ENCODE measurements at regions not wholly inside any gene's neighbourhood (a gene's known extent, or its start where the extent isn't known, plus 50 kb on each side); places are given as distances from the start of the nearest gene placed in this dataset.

DNA sequence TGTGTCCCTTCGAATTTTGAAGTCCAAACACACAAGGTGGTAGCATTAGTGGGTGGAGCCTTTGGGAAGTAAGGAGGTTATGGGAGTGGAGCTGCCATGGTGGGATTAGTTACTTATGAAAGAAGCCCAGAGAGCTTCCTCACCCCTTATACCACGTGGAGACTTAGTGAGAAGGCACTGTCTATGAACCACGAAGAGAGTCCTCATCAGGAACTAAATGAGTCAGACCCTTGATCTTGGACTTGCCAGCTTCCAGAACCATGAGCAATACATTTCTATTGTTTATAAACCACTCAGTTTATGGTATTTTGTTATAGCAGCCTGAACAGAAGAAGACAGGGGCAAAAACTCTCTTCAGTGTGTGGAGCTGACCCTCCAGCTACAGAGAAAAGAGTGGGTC is 259.3 kb upstream of the AJAP1 start:
- TF ChIP-seq EP300 (IDR thresholded peaks at IDR 0.05; ENCODE audit: borderline replicate concordance) (no peak), RAD21 (IDR thresholded peaks at IDR 0.05; ENCODE audit: low read depth) (no peak), YY1 (IDR thresholded peaks at IDR 0.05; ENCODE audit: low read depth) (no peak), FOXM1 (IDR thresholded peaks at IDR 0.05; ENCODE audit: borderline replicate concordance, low read depth) (no peak), TEAD4 (IDR thresholded peaks at IDR 0.05) (no peak)

- no peak for TF ChIP-seq EGR1 (IDR thresholded peaks at IDR 0.05)
- TF ChIP-seq YY1 (IDR thresholded peaks at IDR 0.05; ENCODE audit: low read depth) = no peak
- no peak for TF ChIP-seq ZBTB7A (IDR thresholded peaks at IDR 0.05; ENCODE audit: low read depth)
- TF ChIP-seq, protein P1, sequence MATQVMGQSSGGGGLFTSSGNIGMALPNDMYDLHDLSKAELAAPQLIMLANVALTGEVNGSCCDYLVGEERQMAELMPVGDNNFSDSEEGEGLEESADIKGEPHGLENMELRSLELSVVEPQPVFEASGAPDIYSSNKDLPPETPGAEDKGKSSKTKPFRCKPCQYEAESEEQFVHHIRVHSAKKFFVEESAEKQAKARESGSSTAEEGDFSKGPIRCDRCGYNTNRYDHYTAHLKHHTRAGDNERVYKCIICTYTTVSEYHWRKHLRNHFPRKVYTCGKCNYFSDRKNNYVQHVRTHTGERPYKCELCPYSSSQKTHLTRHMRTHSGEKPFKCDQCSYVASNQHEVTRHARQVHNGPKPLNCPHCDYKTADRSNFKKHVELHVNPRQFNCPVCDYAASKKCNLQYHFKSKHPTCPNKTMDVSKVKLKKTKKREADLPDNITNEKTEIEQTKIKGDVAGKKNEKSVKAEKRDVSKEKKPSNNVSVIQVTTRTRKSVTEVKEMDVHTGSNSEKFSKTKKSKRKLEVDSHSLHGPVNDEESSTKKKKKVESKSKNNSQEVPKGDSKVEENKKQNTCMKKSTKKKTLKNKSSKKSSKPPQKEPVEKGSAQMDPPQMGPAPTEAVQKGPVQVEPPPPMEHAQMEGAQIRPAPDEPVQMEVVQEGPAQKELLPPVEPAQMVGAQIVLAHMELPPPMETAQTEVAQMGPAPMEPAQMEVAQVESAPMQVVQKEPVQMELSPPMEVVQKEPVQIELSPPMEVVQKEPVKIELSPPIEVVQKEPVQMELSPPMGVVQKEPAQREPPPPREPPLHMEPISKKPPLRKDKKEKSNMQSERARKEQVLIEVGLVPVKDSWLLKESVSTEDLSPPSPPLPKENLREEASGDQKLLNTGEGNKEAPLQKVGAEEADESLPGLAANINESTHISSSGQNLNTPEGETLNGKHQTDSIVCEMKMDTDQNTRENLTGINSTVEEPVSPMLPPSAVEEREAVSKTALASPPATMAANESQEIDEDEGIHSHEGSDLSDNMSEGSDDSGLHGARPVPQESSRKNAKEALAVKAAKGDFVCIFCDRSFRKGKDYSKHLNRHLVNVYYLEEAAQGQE (IDR thresholded peaks at IDR 0.05; ENCODE audit: low read depth) = no peak
- TF ChIP-seq CREB1 (IDR thresholded peaks at IDR 0.05; ENCODE audit: low read depth) = no peak
- TF ChIP-seq TCF12 (IDR thresholded peaks at IDR 0.05; ENCODE audit: low read depth) = no peak
- TF ChIP-seq TAF1 (IDR thresholded peaks at IDR 0.05; ENCODE audit: low read depth) = no peak
- TF ChIP-seq FOXM1 (IDR thresholded peaks at IDR 0.05; ENCODE audit: borderline replicate concordance, low read depth) = no peak
- TF ChIP-seq USF1 (IDR thresholded peaks at IDR 0.05) = no peak
- no peak for TF ChIP-seq MAX (IDR thresholded peaks at IDR 0.05)
- no peak for TF ChIP-seq EP300 (IDR thresholded peaks at IDR 0.05; ENCODE audit: borderline replicate concordance)
- no peak for TF ChIP-seq CEBPB (IDR thresholded peaks at IDR 0.05)
- no peak for TF ChIP-seq NFIC (IDR thresholded peaks at IDR 0.05)
- no peak for TF ChIP-seq RAD21 (IDR thresholded peaks at IDR 0.05; ENCODE audit: low read depth)
- no peak for TF ChIP-seq TEAD4 (IDR thresholded peaks at IDR 0.05)
Measured at GRCh38 chr1:4395676-4396075, 258.7 kb upstream of the AJAP1 start.

DNA sequence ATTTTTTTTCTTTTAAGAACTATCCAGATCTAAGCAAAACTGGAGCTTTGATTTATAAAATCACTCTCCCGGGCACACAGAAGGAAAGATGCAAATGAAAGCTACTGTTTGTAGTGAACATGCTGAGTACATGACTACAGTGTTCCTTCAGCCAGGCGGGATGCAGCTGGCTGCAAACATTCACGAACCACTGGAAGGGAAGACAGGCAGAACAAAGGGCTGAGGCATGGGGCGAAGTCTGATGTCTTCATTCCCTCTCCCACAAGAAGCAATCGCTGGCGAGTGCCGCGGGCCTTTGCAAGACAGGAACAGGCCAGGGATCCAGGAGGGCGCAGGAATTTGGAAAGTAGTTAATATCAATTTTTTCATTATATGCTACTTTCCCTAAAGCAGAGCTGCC is 257.9 kb upstream of the AJAP1 start:
- TF ChIP-seq EP300 (IDR thresholded peaks at IDR 0.05; ENCODE audit: borderline replicate concordance) (no peak), FOXM1 (IDR thresholded peaks at IDR 0.05; ENCODE audit: borderline replicate concordance, low read depth) (no peak), RAD21 (IDR thresholded peaks at IDR 0.05; ENCODE audit: low read depth) (no peak), USF1 (IDR thresholded peaks at IDR 0.05) (no peak), YY1 (IDR thresholded peaks at IDR 0.05; ENCODE audit: low read depth) (no peak), TCF12 (IDR thresholded peaks at IDR 0.05; ENCODE audit: low read depth) (no peak), NFIC (IDR thresholded peaks at IDR 0.05) (no peak), MAX (IDR thresholded peaks at IDR 0.05) (no peak), CEBPB (IDR thresholded peaks at IDR 0.05) (no peak), ZBTB7A (IDR thresholded peaks at IDR 0.05; ENCODE audit: low read depth) (no peak), EGR1 (IDR thresholded peaks at IDR 0.05) (no peak), TAF1 (IDR thresholded peaks at IDR 0.05; ENCODE audit: low read depth) (no peak), TEAD4 (IDR thresholded peaks at IDR 0.05) (no peak)
- TF ChIP-seq, protein P1 (IDR thresholded peaks at IDR 0.05; ENCODE audit: low read depth) = no peak

DNA sequence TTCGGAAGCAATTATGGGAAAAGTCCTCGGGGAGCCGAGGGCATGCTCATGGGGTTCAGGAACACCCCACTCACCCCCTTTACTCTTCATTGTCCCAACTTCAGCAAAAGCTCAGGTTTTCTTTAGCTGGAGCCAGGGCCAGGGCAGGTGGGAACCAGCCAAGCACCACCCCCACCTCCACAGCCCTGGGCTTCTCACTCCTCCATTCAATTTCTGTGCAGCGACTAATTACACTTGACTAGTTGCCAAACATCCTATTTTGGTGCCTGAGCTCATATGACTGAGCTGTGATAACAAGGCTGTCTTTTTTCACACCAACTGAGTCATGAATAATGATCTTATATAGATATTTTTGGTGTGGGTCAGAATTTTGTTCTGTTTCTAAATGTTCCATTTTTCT is 257.2 kb upstream of the AJAP1 start:
- TF ChIP-seq EP300 (IDR thresholded peaks at IDR 0.05; ENCODE audit: borderline replicate concordance) = no peak
- TF ChIP-seq CREB1 (IDR thresholded peaks at IDR 0.05; ENCODE audit: low read depth) = no peak
- no peak for TF ChIP-seq TAF1 (IDR thresholded peaks at IDR 0.05; ENCODE audit: low read depth)

GRCh38 chr1:4402032-4402431 is 252.4 kb upstream of the AJAP1 start:
- TF ChIP-seq FOXM1 (IDR thresholded peaks at IDR 0.05; ENCODE audit: borderline replicate concordance, low read depth) (no peak), NFIC (IDR thresholded peaks at IDR 0.05) (no peak), RAD21 (IDR thresholded peaks at IDR 0.05; ENCODE audit: low read depth) (no peak), EGR1 (IDR thresholded peaks at IDR 0.05) (no peak), TEAD4 (IDR thresholded peaks at IDR 0.05) (no peak), TAF1 (IDR thresholded peaks at IDR 0.05; ENCODE audit: low read depth) (no peak), YY1 (IDR thresholded peaks at IDR 0.05; ENCODE audit: low read depth) (no peak), CREB1 (IDR thresholded peaks at IDR 0.05; ENCODE audit: low read depth) (no peak), USF1 (IDR thresholded peaks at IDR 0.05) (no peak), CEBPB (IDR thresholded peaks at IDR 0.05) (no peak), MAX (IDR thresholded peaks at IDR 0.05) (no peak), TCF12 (IDR thresholded peaks at IDR 0.05; ENCODE audit: low read depth) (no peak), EP300 (IDR thresholded peaks at IDR 0.05; ENCODE audit: borderline replicate concordance) (no peak), ZBTB7A (IDR thresholded peaks at IDR 0.05; ENCODE audit: low read depth) (no peak)
- TF ChIP-seq, protein P1 (IDR thresholded peaks at IDR 0.05; ENCODE audit: low read depth) = no peak

All from Ishikawa (cell line).